22Rv1 (cell line): ENCODE measurements at regions not wholly inside any gene's neighbourhood (a gene's known extent, or its start where the extent isn't known, plus 50 kb on each side); places are given as distances from the start of the nearest gene placed in this dataset.

ENCODE experiments used
- CTCF ChIP-seq: fragments of 450-650 bp; IDR thresholded peaks from 2 replicates; pipeline ENCODE4 v1.5.1; 2017; ENCODE audit warnings: mild to moderate bottlenecking
- ZFX ChIP-seq: fragments of 450-650 bp; IDR thresholded peaks from 2 replicates; pipeline ENCODE4 v1.6.1; 2017; ENCODE audit warnings: antibody characterized with exemption, borderline replicate concordance

DNA sequence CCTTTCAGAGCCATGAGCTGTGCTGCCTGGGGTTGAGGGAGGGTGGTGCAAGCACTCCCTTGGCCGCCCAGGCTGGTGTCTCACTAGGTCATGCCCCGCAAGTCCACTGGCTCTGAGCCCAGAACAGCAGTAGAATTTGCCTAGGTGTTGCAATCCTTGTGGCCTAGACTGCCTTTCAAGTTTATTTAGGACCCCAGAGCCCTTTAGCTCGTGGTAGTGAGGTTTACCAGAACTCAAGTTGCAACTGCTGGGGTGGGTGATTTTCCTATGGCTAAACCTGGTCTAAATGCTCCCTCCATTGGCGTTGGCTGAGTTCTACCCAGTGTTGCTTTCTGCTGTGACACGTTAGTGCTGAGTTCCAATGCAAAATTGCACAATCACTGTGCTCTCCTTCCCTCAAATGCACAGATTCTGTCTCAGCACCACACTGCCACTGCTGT is 287.2 kb downstream of the BCAT1 start:
- no peak for TF ChIP-seq CTCF
- TF ChIP-seq ZFX, result no peak
